Activated CD8-positive, alpha-beta T cell treated with anti-CD3 and anti-CD28 coated beads for 36 hours (primary cell): ENCODE measurements at regions not wholly inside any gene's neighbourhood (a gene's known extent, or its start where the extent isn't known, plus 50 kb on each side); places are given as distances from the start of the nearest gene placed in this dataset.
A peak's percentile ranks its signal among the peaks of the same experiment; 100 is the strongest.
"Not testable (repeated sequence)": the region's sequence is repeated elsewhere in the genome, so short reads cannot be mapped to it uniquely, and the experiment has no call there.

Experiments
- ATAC-seq: fragments of 200-7000 bp; cut with Tn5 transposase; one replicate; pipeline ENCODE4 v1.10.0; 2021; ENCODE audit warnings: mild to moderate bottlenecking, moderate library complexity
- CTCF ChIA-PET: fragments of 350-600 bp; sonication (Branson Sonifier 250); formaldehyde crosslinking; loops from one replicate; lab custom pipeline; 2021; ENCODE audit warnings: antibody characterized with exemption; lab: Charles Lee
- POLR2A ChIA-PET: fragments of 350-600 bp; sonication (Branson Sonifier 250); formaldehyde crosslinking; loops from one replicate; lab custom pipeline; 2021; ENCODE audit warnings: antibody characterized with exemption; lab: Charles Lee
- DNase-seq: peaks from one replicate; pipeline ENCODE4 v3.0.0-alpha.2; 2020
- H3K27ac Mint-ChIP-seq: one replicate; pipeline ENCODE4 v1.8.0; 2021; ENCODE audit warnings: mild to moderate bottlenecking, mixed read lengths
- H3K27me3 Mint-ChIP-seq: one replicate; pipeline ENCODE4 v1.8.0; 2021; ENCODE audit warnings: mixed read lengths
- H3K36me3 Mint-ChIP-seq: one replicate; pipeline ENCODE4 v1.8.0; 2021; ENCODE audit warnings: low read depth, mixed read lengths
- H3K4me1 Mint-ChIP-seq: one replicate; pipeline ENCODE4 v1.8.0; 2021; ENCODE audit warnings: low read depth, mixed read lengths
- H3K4me3 Mint-ChIP-seq: one replicate; pipeline ENCODE4 v1.8.0; 2021; ENCODE audit warnings: mild to moderate bottlenecking, moderate library complexity, mixed read lengths
- H3K9me3 Mint-ChIP-seq: one replicate; pipeline ENCODE4 v1.8.0; 2021; ENCODE audit warnings: mixed read lengths
- intact Hi-C: fragments of 100-400 bp; cut with micrococcal nuclease; formaldehyde crosslinking; loops from one replicate; pipeline ENCODE4 v1.10.0; 2022
- TF ChIP-seq, protein P1 (sequence below): fragments of 200-600 bp; IDR thresholded peaks from one replicate; pipeline ENCODE4 v1.8.0; 2022; ENCODE audit warnings: antibody characterized with exemption, mild to moderate bottlenecking

DNA sequence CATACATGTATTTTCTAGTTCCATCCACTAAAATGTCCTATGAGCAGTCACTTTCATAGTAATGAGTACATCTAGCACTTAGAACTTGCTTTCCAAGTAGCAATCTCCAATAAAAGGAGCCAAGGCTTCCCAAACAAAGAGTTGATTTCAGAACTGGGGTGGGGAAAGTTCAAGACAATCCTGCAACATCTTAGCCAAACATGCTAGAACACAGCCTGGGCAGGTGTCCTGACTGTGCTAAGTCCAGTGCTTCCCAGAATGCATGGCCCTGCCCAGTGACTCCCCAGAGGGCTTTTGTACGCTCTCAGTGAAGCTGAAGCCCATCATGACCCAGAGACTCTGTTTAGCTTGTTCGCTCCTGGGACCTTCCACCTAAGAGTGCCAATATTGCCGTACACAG, 106.7 kb upstream of the UBAC2 start:
- ChIA-PET POLR2A (no interaction called here), CTCF (interaction anchor here (0.8 kb wide), 1 partner anchor 30 kb away, joined by 5 read pairs; no protein-coding TSS in a partner anchor)
- H3K4me3 Mint-ChIP-seq: no peak overlapping the region
- intact Hi-C loops: no loop called here
- no peak for ATAC-seq
- H3K27me3 Mint-ChIP-seq: peaks cover 2% of the 10 kb centered on the region
- DNase-seq: no peak
- TF ChIP-seq, protein P1, sequence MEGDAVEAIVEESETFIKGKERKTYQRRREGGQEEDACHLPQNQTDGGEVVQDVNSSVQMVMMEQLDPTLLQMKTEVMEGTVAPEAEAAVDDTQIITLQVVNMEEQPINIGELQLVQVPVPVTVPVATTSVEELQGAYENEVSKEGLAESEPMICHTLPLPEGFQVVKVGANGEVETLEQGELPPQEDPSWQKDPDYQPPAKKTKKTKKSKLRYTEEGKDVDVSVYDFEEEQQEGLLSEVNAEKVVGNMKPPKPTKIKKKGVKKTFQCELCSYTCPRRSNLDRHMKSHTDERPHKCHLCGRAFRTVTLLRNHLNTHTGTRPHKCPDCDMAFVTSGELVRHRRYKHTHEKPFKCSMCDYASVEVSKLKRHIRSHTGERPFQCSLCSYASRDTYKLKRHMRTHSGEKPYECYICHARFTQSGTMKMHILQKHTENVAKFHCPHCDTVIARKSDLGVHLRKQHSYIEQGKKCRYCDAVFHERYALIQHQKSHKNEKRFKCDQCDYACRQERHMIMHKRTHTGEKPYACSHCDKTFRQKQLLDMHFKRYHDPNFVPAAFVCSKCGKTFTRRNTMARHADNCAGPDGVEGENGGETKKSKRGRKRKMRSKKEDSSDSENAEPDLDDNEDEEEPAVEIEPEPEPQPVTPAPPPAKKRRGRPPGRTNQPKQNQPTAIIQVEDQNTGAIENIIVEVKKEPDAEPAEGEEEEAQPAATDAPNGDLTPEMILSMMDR: no peak
- no peak overlapping the region for H3K27ac Mint-ChIP-seq
- no peaks in the 10 kb centered on the region for H3K36me3 Mint-ChIP-seq
- H3K9me3 Mint-ChIP-seq: no peaks in the 10 kb centered on the region
- H3K4me1 Mint-ChIP-seq: no peaks in the 10 kb centered on the region

GRCh38 chr13:99101831-99102230, 98.8 kb upstream of the UBAC2 start:
- peak; percentile 19 for DNase-seq
- CTCF ChIA-PET, H3K4me1 Mint-ChIP-seq, H3K27me3 Mint-ChIP-seq, POLR2A ChIA-PET, H3K9me3 Mint-ChIP-seq, H3K27ac Mint-ChIP-seq, H3K36me3 Mint-ChIP-seq, intact Hi-C loops, H3K4me3 Mint-ChIP-seq: not testable (repeated sequence)
- peak; percentile 30 for ATAC-seq

DNA sequence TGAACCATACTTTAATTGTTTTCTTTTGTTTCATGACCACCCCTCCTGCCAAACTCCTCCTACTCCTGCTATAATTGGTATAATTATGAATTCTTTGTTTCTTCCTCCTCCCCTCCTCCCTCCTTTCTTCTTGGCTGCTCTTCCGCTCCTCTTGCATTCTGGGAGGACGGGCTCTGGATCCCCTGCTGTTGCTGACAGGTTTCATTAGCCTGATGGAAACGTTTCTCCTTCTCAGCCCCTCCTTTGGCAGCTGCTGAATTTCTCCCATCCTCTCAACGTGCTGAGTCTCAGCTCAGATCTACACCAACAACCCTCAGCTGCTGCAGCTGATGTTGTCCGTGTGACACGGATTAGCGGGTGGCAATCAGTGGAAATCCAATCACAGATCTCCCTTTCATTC, 97.1 kb upstream of the UBAC2 start:
- Mint-ChIP-seq H3K4me3 (no peak overlapping the region), H3K4me1 (peaks cover 6% of the 10 kb centered on the region), H3K9me3 (no peaks in the 10 kb centered on the region), H3K27ac (no peak overlapping the region), H3K36me3 (no peaks in the 10 kb centered on the region), H3K27me3 (no peaks in the 10 kb centered on the region)
- TF ChIP-seq, protein P1: no peak
- CTCF ChIA-PET: no interaction called here
- ATAC-seq: no peak
- intact Hi-C loops: no loop called here
- no peak for DNase-seq
- POLR2A ChIA-PET: interaction anchor here (0.6 kb wide), 1 partner anchor 41 kb away, joined by 3 read pairs; no protein-coding TSS in a partner anchor

DNA sequence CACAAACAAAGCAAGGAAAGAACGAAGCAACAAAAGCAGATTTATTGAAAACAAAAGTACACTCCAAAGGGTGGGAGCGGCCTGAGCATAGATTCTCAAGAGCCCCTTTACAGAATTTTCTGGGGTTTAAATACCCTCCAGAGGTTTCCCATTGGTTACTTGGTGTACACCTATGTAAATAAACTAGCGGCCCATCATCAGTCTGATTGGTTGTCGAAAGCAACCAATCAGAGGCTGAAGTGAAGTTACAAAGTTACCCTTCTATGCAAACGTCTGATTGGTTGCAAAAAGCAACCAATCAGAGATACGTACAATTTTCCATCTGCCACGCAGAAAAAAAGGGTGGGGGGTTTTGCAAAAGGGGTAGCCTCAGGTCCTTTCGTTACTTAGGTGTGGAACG, 96.3 kb upstream of the UBAC2 start:
- Mint-ChIP-seq H3K27ac (no peak overlapping the region), H3K4me1 (peaks cover 6% of the 10 kb centered on the region), H3K36me3 (no peaks in the 10 kb centered on the region), H3K4me3 (no peak overlapping the region), H3K9me3 (no peaks in the 10 kb centered on the region), H3K27me3 (no peaks in the 10 kb centered on the region)
- DNase-seq (no peak), ATAC-seq (no peak)
- intact Hi-C loops: no loop called here
- TF ChIP-seq, protein P1: no peak
- POLR2A ChIA-PET: no interaction called here
- CTCF ChIA-PET: no interaction called here

- ChIA-PET CTCF (interaction anchor here (0.7 kb wide), 1 partner anchor 1518 kb away, joined by 4 read pairs; no protein-coding TSS in a partner anchor), POLR2A (interaction anchor here (0.6 kb wide), 1 partner anchor 14 kb away, joined by 3 read pairs; no protein-coding TSS in a partner anchor)
- intact Hi-C loops: no loop called here
- DNase-seq: no peak
- ATAC-seq: no peak
- TF ChIP-seq, protein P1: no peak
- H3K36me3 Mint-ChIP-seq: no peaks in the 10 kb centered on the region
- H3K27me3 Mint-ChIP-seq: no peaks in the 10 kb centered on the region
- no peaks in the 10 kb centered on the region for H3K9me3 Mint-ChIP-seq
- H3K27ac Mint-ChIP-seq: no peak overlapping the region
- no peak overlapping the region for H3K4me3 Mint-ChIP-seq
- peaks cover 6% of the 10 kb centered on the region for H3K4me1 Mint-ChIP-seq
These were observed 95.5 kb upstream of the UBAC2 start for GRCh38 chr13:99105160-99105559.

DNA sequence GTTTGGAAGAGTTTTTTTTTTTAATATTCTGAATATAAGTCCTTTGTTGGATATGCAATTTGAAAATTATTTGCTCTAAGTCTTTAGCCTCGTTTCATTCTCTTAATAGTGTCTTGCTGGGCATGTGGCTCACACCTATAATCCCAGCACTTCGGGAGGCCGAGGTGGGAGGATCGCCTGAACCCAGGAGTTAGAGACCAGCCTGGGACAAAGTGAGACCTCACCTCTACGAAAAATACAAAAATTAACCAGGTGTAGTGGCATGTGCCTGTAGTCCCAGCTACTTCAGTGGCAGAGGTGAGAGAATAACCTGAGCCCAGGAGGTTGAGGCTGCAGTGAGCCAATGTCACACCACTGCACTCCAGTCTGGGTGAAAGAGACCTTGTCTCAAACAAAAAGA, 87.3 kb upstream of the UBAC2 start:
- Mint-ChIP-seq H3K4me1 (no peaks in the 10 kb centered on the region), H3K27ac (no peak overlapping the region), H3K4me3 (no peak overlapping the region), H3K27me3 (no peaks in the 10 kb centered on the region), H3K36me3 (no peaks in the 10 kb centered on the region), H3K9me3 (no peaks in the 10 kb centered on the region)
- TF ChIP-seq, protein P1: no peak
- intact Hi-C loops: no loop called here
- ChIA-PET CTCF (no interaction called here), POLR2A (no interaction called here)
- ATAC-seq (no peak), DNase-seq (no peak)
